ENCODE measurements at regions not wholly inside any gene's neighbourhood (a gene's known extent, or its start where the extent isn't known, plus 50 kb on each side); places are given as distances from the start of the nearest gene placed in this dataset.
"Not testable (repeated sequence)": the region's sequence is repeated elsewhere in the genome, so short reads cannot be mapped to it uniquely, and the experiment has no call there.

DNA sequence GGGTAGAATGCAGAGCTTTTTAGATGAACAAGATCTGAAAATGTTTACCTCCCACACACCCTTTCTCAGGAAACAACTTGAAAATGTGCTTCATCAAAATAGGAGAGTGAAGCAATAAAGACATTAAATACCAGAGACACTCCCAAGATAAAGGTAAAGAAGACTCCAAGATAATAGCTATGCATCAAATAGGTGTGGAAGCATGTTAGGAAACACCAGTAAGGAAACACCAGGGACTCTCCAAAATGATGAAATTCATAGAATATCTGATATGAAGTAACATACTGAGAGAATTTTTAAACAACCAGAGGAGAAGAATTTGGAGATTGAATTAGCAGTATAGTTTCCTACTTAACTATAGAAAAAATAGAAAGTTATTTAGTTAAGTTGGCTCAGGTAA lies 57.0 kb downstream of the OR10A6 start:
- DNase-seq (ENCODE audit: low spot score), result no peak

DNA sequence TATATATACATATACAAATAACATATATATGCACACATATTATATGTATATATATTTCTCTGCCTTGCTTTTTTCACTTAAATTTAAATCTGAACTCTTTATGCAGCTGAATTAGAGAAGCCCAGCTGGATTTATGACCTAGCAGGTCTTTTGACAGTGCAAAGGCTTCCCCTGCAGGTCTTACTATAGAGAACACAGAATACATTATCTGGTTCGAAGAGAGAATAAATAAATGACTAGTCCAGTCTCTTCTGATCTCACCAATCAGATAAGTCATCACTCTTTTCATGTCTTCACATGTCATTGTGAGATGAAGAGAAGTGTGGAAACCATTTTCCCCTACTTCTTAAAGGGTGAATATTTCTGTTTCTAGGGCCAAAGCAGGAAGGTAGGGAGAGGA lies 58.2 kb downstream of the OR10A6 start:
- no peak for DNase-seq (ENCODE audit: low spot score)

GRCh38 chr11:7871056-7871455 lies 60.0 kb downstream of the OR10A6 start:
- no peak for DNase-seq (ENCODE audit: low spot score)

DNA sequence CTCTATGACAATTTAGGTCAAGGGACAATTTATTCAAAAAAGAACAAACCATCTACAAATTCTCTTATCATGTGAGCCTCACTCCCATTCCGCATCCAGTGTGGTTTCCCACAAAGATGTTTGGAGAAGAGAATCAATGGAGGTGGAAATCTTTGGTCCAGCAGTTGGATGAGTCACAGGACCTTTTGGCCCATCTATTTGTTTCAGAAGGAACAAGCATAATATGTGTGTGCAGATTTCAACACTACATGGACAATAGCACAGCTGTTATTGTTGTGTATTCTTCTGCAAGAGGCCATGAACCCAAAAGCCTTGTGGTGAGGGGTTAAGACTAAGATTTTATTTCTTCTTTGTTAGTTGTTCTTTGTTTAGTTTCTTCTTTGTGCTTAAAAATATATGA lies 61.6 kb downstream of the OR10A6 start:
- no peak for DNase-seq (ENCODE audit: low spot score)

DNA sequence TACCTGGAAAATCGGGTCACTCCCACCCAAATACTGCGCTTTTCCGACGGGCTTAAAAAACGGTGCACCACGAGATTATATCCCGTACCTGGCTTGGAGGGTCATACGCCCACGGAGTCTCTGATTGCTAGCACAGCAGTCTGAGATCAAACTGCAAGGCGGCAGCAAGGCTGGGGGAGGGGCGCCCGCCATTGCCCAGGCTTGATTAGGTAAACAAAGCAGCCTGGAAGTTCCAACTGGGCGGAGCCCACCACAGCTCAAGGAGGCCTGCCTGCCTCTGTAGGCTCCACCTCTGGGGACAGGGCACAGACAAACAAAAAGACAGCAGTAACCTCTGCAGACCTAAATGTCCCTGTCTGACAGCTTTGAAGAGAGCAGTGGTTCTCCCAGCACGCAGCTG lies 64.5 kb upstream of the OR5P2 start:
- not testable (repeated sequence) for DNase-seq (ENCODE audit: low spot score)

GRCh38 chr11:7860844-7861243 lies 64.1 kb upstream of the OR5P2 start:
- not testable (repeated sequence) for DNase-seq (ENCODE audit: low spot score)

DNA sequence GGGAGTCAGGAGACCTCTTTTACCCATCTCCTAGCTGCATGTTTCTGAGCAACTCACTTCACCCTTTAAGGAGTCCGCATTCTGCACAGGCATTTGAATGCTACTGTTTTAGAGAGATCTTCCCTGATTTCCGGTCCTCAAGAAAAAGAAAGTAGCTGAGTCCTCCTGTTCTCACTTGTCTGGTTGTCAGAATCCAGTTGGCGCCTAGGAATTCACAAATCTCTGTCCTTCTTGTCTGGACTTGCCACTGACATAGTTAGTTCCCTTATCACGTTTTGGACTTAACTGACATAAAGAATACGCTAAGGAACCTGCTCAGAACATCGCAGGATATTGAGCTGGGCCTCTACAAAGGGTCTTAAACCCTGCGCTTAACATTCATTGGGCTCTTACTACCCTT lies 61.3 kb upstream of the OR5P2 start:
- DNase-seq (ENCODE audit: low spot score), result no peak

DNA sequence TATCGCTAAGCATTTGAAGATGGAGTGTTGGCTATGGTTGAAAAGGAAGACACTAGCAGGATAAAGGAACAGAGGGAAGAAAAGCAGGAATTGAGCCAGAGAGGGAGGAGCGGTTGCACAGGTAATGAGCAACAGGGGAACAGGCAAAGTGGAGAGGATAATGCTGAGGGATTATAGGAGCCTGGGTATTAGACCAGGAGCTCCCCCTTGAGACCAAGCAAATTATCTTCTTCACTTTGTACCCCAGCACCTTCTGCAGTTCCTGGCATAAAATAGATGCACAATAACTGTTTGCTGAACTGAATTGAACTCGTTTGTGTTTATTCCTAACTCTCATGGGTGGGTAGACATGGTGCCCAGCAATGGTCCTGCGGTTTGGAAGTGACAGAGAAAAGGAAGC lies 54.6 kb upstream of the OR5P2 start:
- DNase-seq (ENCODE audit: low spot score), result peak; percentile 52

DNA sequence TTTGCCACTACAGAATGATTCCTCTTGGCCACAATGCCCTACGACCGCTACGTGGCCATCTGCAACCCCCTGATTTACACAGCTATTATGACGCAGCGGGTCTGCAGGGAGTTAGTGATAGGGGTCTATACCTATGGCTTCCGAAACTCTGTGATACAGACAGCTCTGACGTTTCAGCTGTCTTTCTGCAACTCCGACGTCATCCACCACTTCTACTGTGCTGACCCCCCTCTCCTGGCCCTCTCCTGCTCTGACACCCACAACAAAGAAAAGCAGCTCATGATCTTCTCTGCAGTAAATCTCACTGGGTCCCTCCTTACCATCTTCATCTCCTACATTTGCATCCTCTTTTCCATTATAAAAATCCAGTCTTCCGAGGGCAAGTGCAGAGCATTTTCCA lies 52.3 kb upstream of the OR5P2 start:
- no peak for DNase-seq (ENCODE audit: low spot score)

Measured in D341Med (cell line).